H1 (cell line): ENCODE measurements at regions not wholly inside any gene's neighbourhood (a gene's known extent, or its start where the extent isn't known, plus 50 kb on each side); places are given as distances from the start of the nearest gene placed in this dataset.
"Not testable (repeated sequence)": the region's sequence is repeated elsewhere in the genome, so short reads cannot be mapped to it uniquely, and the experiment has no call there.

ENCODE experiments used
- CTCF ChIA-PET: fragments of 300-600 bp; sonication (Branson Sonifier 250); formaldehyde crosslinking; loops from one replicate; lab custom pipeline; 2021; ENCODE audit not compliant: partially characterized antibody; lab: Charles Lee
- POLR2A ChIA-PET: fragments of 300-600 bp; sonication (Branson Sonifier 250); formaldehyde crosslinking; loops from one replicate; lab custom pipeline; 2021; ENCODE audit warnings: inconsistent platforms; ENCODE audit not compliant: partially characterized antibody; lab: Charles Lee
- DNase-seq, 2 experiments: peaks; one replicate each; pipeline versions ENCODE4 v3.0.0 to v3.0.0-alpha.2; 2010 to 2022; ENCODE audit warnings: low spot score in 2 of 2, low read depth in 1 of 2, mixed read lengths in 1 of 2
- FAIRE-seq: peaks from 2 replicates; lab custom pipeline; 2011; peaks lifted over from hg19 to GRCh38; lab: Jason Lieb, UNC
- H2AFZ ChIP-seq: 2 replicates; pipeline ENCODE4 v1.8.1; 2012; ENCODE audit warnings: low read length, inconsistent platforms
- H2AK5ac ChIP-seq: 2 replicates; pipeline ENCODE4 v1.6.1; 2013; ENCODE audit warnings: low read depth, low read length
- H2BK120ac ChIP-seq: replicated peaks from 2 replicates; pipeline ENCODE3; 2013; ENCODE audit warnings: low read depth, low read length, inconsistent platforms
- H2BK12ac ChIP-seq: 2 replicates; pipeline ENCODE4 v1.6.1; 2013; ENCODE audit warnings: low read depth, low read length
- H2BK15ac ChIP-seq: 2 replicates; pipeline ENCODE4 v1.6.1; 2013; ENCODE audit warnings: low read length
- H2BK20ac ChIP-seq: 2 replicates; pipeline ENCODE4 v1.6.1; 2013; ENCODE audit warnings: low read length
- H2BK5ac ChIP-seq: 2 replicates; pipeline ENCODE4 v1.6.1; 2013; ENCODE audit warnings: low read depth, low read length
- H3K14ac ChIP-seq: 2 replicates; pipeline ENCODE4 v1.6.1; 2013; ENCODE audit warnings: inconsistent platforms; ENCODE audit not compliant: insufficient read length
- H3K18ac ChIP-seq: 2 replicates; pipeline ENCODE4 v1.6.1; 2013; ENCODE audit warnings: low read length; ENCODE audit errors: extremely low read depth
- H3K23ac ChIP-seq: 2 replicates; pipeline ENCODE4 v1.6.1; 2013; ENCODE audit warnings: inconsistent platforms; ENCODE audit not compliant: insufficient read length
- H3K23me2 ChIP-seq: 2 replicates; pipeline ENCODE4 v1.6.1; 2013; ENCODE audit warnings: low read depth, low read length
- H3K27ac ChIP-seq: 2 replicates; pipeline ENCODE4 v1.6.1; 2011; ENCODE audit warnings: low read depth, low read length, inconsistent platforms
- H3K27me3 ChIP-seq, 4 experiments: replicated peaks in 1 of 4; 1 replicate in 1 of 4; 2 replicates in 3 of 4; pipeline versions ENCODE4 v1.6.1 to v1.8.1; 2011 to 2013; ENCODE audit warnings: low read length in 3 of 4, mild to moderate bottlenecking in 3 of 4, inconsistent platforms in 2 of 4, mixed read lengths in 2 of 4, moderate library complexity in 1 of 4; ENCODE audit not compliant: control insufficient read depth in 3 of 4, insufficient read depth in 3 of 4; ENCODE audit errors: extremely low read depth in 1 of 4
- H3K36me3 ChIP-seq, 4 experiments: 2 replicates each; pipeline versions ENCODE4 v1.6.1 to v1.8.1; 2011 to 2013; ENCODE audit warnings: mild to moderate bottlenecking in 4 of 4, low read length in 3 of 4, moderate library complexity in 2 of 4, control low read depth in 1 of 4, inconsistent platforms in 1 of 4; ENCODE audit not compliant: insufficient read depth in 4 of 4, control insufficient read depth in 2 of 4
- H3K4ac ChIP-seq: replicated peaks from 2 replicates; pipeline ENCODE3; 2013; ENCODE audit warnings: low read length, low read depth, mixed read lengths, inconsistent platforms; ENCODE audit not compliant: insufficient read length
- H3K4me1 ChIP-seq, 4 experiments: replicated peaks in 1 of 4; 1 replicate in 1 of 4; 2 replicates in 3 of 4; pipeline versions ENCODE4 v1.6.1 to v1.8.1; 2011 to 2013; ENCODE audit warnings: low read length in 3 of 4, inconsistent platforms in 2 of 4, mixed read lengths in 1 of 4; ENCODE audit not compliant: insufficient read depth in 4 of 4, control insufficient read depth in 3 of 4
- H3K4me2 ChIP-seq, 2 experiments: 2 replicates each; pipeline versions ENCODE4 v1.6.1 to v1.8.1; 2011 to 2013; ENCODE audit warnings: low read depth in 2 of 2, low read length in 2 of 2, control low read depth in 1 of 2, inconsistent platforms in 1 of 2, mild to moderate bottlenecking in 1 of 2; ENCODE audit not compliant: insufficient read depth in 1 of 2
- H3K4me3 ChIP-seq, 4 experiments: fragments of 200-600, 300-600 bp in 1 of 4; sonication (generic), shearing (Covaris generic), sonication (Bioruptor Twin) in 1 of 4; 2 replicates each; pipeline versions ENCODE4 v1.5.1 to v1.8.1; 2011 to 2016; ENCODE audit warnings: low read length in 4 of 4, low read depth in 3 of 4, control low read depth in 2 of 4, inconsistent platforms in 2 of 4, mild to moderate bottlenecking in 2 of 4, mixed read lengths in 1 of 4, moderate library complexity in 1 of 4; ENCODE audit not compliant: insufficient read depth in 2 of 4; ENCODE audit errors: extremely low read depth in 1 of 4
- H3K56ac ChIP-seq: replicated peaks from 2 replicates; pipeline ENCODE3; 2013; ENCODE audit warnings: low read depth, mild to moderate bottlenecking, mixed read lengths, low read length, inconsistent platforms; ENCODE audit not compliant: insufficient read length
- H3K79me1 ChIP-seq: 2 replicates; pipeline ENCODE4 v1.6.1; 2013; ENCODE audit warnings: low read depth, low read length, control low read depth
- H3K79me2 ChIP-seq, 2 experiments: 2 replicates each; pipeline versions ENCODE4 v1.6.1 to v1.8.1; 2012 to 2013; ENCODE audit warnings: low read length in 2 of 2, mild to moderate bottlenecking in 2 of 2, inconsistent platforms in 1 of 2; ENCODE audit not compliant: insufficient read depth in 2 of 2, control insufficient read depth in 1 of 2
- H3K9ac ChIP-seq, 4 experiments: replicated peaks in 1 of 4; 1 replicate in 1 of 4; 2 replicates in 3 of 4; pipeline versions ENCODE4 v1.6.1 to v1.8.1; 2011 to 2013; ENCODE audit warnings: low read depth in 3 of 4, low read length in 3 of 4, control low read depth in 2 of 4, mild to moderate bottlenecking in 2 of 4, moderate library complexity in 2 of 4, inconsistent platforms in 1 of 4; ENCODE audit errors: extremely low read depth in 1 of 4
- H3K9me3 ChIP-seq, 2 experiments: 2 replicates each; pipeline versions ENCODE4 v1.6.1 to v1.8.1; 2012 to 2013; ENCODE audit warnings: mild to moderate bottlenecking in 2 of 2, moderate library complexity in 2 of 2, control low read depth in 1 of 2, inconsistent platforms in 1 of 2, low read depth in 1 of 2, low read length in 1 of 2, mixed read lengths in 1 of 2; ENCODE audit not compliant: insufficient read depth in 2 of 2
- H4K20me1 ChIP-seq, 2 experiments: replicated peaks in 1 of 2; 2 replicates each; pipeline versions ENCODE3 to v1.8.1; 2011 to 2013; ENCODE audit warnings: inconsistent platforms in 2 of 2, low read length in 2 of 2, mild to moderate bottlenecking in 1 of 2; ENCODE audit not compliant: insufficient read depth in 2 of 2, control insufficient read depth in 1 of 2
- H4K5ac ChIP-seq: 2 replicates; pipeline ENCODE4 v1.6.1; 2013; ENCODE audit warnings: low read length, low read depth, mixed read lengths, inconsistent platforms; ENCODE audit not compliant: insufficient read length
- H4K8ac ChIP-seq: 2 replicates; pipeline ENCODE4 v1.8.0; 2013; ENCODE audit warnings: mild to moderate bottlenecking, moderate library complexity, low read length, inconsistent platforms; ENCODE audit not compliant: insufficient read depth; ENCODE audit errors: extremely low read depth
- H4K91ac ChIP-seq: replicated peaks from 2 replicates; pipeline ENCODE3; 2013; ENCODE audit warnings: low read length, mixed read lengths, inconsistent platforms; ENCODE audit not compliant: insufficient read length
- WGBS, 2 experiments: shearing (Covaris generic) in 1 of 2; methylation state at CpG; one replicate each; pipeline versions ENCODE4 v1.1.6 to v1.1.7; 2013 to 2015; ENCODE audit warnings: low lambda C conversion rate in 2 of 2, mixed read lengths in 2 of 2, inconsistent platforms in 1 of 2, low coverage in 1 of 2, missing lambda C conversion rate in 1 of 2; ENCODE audit not compliant: insufficient replicate concordance in 2 of 2, insufficient coverage in 1 of 2, insufficient read length in 1 of 2; ENCODE audit errors: extremely low coverage in 1 of 2, missing lambda C conversion rate in 1 of 2; 5-methylcytosine and 5-hydroxymethylcytosine counted together

DNA sequence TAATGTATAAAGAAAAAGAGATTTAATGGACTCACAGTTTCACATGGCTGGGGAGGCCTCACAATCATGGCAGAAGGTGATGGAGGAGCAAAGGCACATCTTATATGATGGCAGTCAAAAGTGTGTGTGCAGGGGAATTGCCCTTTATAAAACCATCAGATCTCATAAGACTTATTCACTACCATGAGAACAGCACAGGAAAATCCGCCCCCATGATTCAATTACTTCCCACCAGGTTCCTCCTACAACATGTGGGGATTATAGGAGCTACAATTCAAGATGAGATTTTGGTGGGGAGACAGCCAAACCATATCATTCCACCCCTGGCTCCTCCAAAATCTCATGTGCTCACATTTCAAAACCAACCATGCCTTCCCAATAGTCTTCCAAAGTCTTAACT is 82.5 kb upstream of the ANKRD1 start:
- H3K23ac ChIP-seq, H3K14ac ChIP-seq, H2BK20ac ChIP-seq, H3K27me3 ChIP-seq, H3K23me2 ChIP-seq, H4K8ac ChIP-seq, DNase-seq, H3K4me1 ChIP-seq, H4K20me1 ChIP-seq, H3K79me2 ChIP-seq, H3K36me3 ChIP-seq, H2BK120ac ChIP-seq, H2BK5ac ChIP-seq, H4K5ac ChIP-seq, POLR2A ChIA-PET, H3K27ac ChIP-seq, H2AK5ac ChIP-seq, H2BK15ac ChIP-seq, H3K4me3 ChIP-seq, H3K18ac ChIP-seq, H3K9ac ChIP-seq, H2AFZ ChIP-seq, H3K79me1 ChIP-seq, H4K91ac ChIP-seq, H3K56ac ChIP-seq, H3K4me2 ChIP-seq, H3K4ac ChIP-seq, H2BK12ac ChIP-seq, FAIRE-seq, H3K9me3 ChIP-seq: not testable (repeated sequence)
- CTCF ChIA-PET: interaction anchor here (0.6 to 8.1 kb wide), 8 partner anchors 13 to 248 kb away, joined by 3 to 125 read pairs (median 10); no protein-coding TSS in a partner anchor
- WGBS, 2 experiments: 80% methylated on average over 1 of the region's 1 CpG; no CpG with 5 or more reads in 1 of the 2 experiments

DNA sequence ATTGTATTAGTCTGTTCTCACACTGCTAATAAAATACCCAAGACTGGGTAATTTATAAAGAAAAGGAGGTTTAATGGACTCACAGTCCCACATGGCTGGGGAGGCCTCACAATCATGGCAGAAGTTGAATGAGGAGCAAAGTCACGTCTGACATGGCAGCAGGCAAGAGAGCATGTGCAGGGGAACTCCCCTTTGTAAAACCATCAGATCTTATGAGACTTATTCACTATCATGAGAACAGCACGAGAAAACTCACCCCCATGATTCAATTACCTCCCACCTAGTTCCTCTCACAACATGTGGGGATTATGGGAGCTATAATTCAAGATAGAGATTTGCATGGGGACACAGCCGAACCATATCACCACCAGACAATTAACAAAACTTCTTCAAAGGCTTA is 84.4 kb upstream of the ANKRD1 start:
- H3K4ac ChIP-seq, H3K23ac ChIP-seq, H3K4me3 ChIP-seq, H4K91ac ChIP-seq, H3K4me1 ChIP-seq, H3K56ac ChIP-seq, H3K79me1 ChIP-seq, DNase-seq, H3K27ac ChIP-seq, H3K4me2 ChIP-seq, H2BK12ac ChIP-seq, H3K36me3 ChIP-seq, FAIRE-seq, H2AFZ ChIP-seq, H3K14ac ChIP-seq, H3K79me2 ChIP-seq, H4K5ac ChIP-seq, H3K9ac ChIP-seq, H2BK5ac ChIP-seq, H3K27me3 ChIP-seq, H3K9me3 ChIP-seq, H4K20me1 ChIP-seq, H3K23me2 ChIP-seq, H2BK15ac ChIP-seq, H2BK20ac ChIP-seq, H4K8ac ChIP-seq, H2BK120ac ChIP-seq, H3K18ac ChIP-seq, H2AK5ac ChIP-seq, POLR2A ChIA-PET: not testable (repeated sequence)
- CTCF ChIA-PET: interaction anchor here (0.6 to 8.1 kb wide), 33 partner anchors 8 to 715 kb away, joined by 3 to 125 read pairs (median 4); no protein-coding TSS in a partner anchor
- WGBS, 2 experiments: 84% methylated on average over 3 of the region's 3 CpGs; no CpG with 5 or more reads in 1 of the 2 experiments
